GM18526 (cell line): ENCODE measurements at regions not wholly inside any gene's neighbourhood (a gene's known extent, or its start where the extent isn't known, plus 50 kb on each side); places are given as distances from the start of the nearest gene placed in this dataset.

Source experiments
- POLR2A ChIP-seq: IDR thresholded peaks from 3 replicates; pipeline ENCODE4 v1.6.1; 2011; ENCODE audit not compliant: insufficient read length; ENCODE audit errors: extremely low read depth

GRCh38 chr2:40723194-40723593 is 271.3 kb upstream of the SLC8A1 start:
- TF ChIP-seq POLR2A, result no peak

GRCh38 chr2:40725040-40725439 is 273.1 kb upstream of the SLC8A1 start:
- TF ChIP-seq POLR2A, result no peak

- TF ChIP-seq POLR2A, result no peak
Observed at GRCh38 chr2:40725950-40726349, 274.1 kb upstream of the SLC8A1 start.

GRCh38 chr2:40734797-40735196 is 282.9 kb upstream of the SLC8A1 start:
- TF ChIP-seq POLR2A, result no peak

- no peak for TF ChIP-seq POLR2A
Observed at GRCh38 chr2:40737180-40737579, 285.3 kb upstream of the SLC8A1 start.

GRCh38 chr2:40740419-40740818 is 288.5 kb upstream of the SLC8A1 start:
- TF ChIP-seq POLR2A, result no peak

- no peak for TF ChIP-seq POLR2A
Observed at GRCh38 chr2:40741532-40741931, 289.6 kb upstream of the SLC8A1 start.

GRCh38 chr2:40746191-40746590 is 294.3 kb upstream of the SLC8A1 start:
- no peak for TF ChIP-seq POLR2A

GRCh38 chr2:40751981-40752380 is 300.1 kb upstream of the SLC8A1 start:
- no peak for TF ChIP-seq POLR2A

- no peak for TF ChIP-seq POLR2A
Observed at GRCh38 chr2:40752796-40753195, 300.9 kb upstream of the SLC8A1 start.

GRCh38 chr2:40754912-40755311 is 303.0 kb upstream of the SLC8A1 start:
- no peak for TF ChIP-seq POLR2A

GRCh38 chr2:40758401-40759155 is 306.7 kb upstream of the SLC8A1 start:
- TF ChIP-seq POLR2A, result no peak

- TF ChIP-seq POLR2A, result no peak
Observed at GRCh38 chr2:40760071-40760666, 308.3 kb upstream of the SLC8A1 start.

GRCh38 chr2:40773291-40773690 is 321.4 kb upstream of the SLC8A1 start:
- no peak for TF ChIP-seq POLR2A

GRCh38 chr2:40783704-40784103 is 331.8 kb upstream of the SLC8A1 start:
- TF ChIP-seq POLR2A, result no peak

- TF ChIP-seq POLR2A, result no peak
Observed at GRCh38 chr2:40786636-40787035, 334.7 kb upstream of the SLC8A1 start.

- TF ChIP-seq POLR2A, result no peak
Observed at GRCh38 chr2:40797120-40797519, 345.2 kb upstream of the SLC8A1 start.
